ENCODE measurements at regions not wholly inside any gene's neighbourhood (a gene's known extent, or its start where the extent isn't known, plus 50 kb on each side); places are given as distances from the start of the nearest gene placed in this dataset.

DNA sequence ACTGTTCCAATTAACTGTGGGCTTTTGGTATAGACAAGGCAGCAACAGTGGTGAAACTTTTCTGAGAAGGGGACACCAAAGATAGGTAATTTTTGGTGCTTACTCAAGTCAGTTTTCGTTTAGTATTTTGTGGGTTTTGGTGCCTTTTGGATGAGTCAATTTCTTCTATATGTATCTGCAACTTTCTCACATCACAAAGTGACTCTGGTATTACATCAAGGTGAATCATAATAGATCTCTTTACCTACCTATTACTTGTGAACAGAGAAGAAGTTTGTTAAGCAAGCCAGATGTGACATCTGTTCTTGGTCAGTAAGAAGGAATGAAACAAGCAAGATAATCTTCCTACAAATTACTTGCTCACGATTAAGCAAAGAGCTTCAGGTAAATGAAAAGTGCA lies 732.4 kb upstream of the DPPA4 start:
- Mint-ChIP-seq H3K27me3 (ENCODE audit: insufficient read depth) (no peaks in the 10 kb centered on the region), H3K36me3 (ENCODE audit: low read depth) (no peaks in the 10 kb centered on the region), H3K4me1 (no peaks in the 10 kb centered on the region), H3K27ac (no peak overlapping the region), H3K4me3 (no peak overlapping the region), H3K9me3 (peaks cover 20% of the 10 kb centered on the region)
- H3K9ac ChIP-seq (ENCODE audit: extremely low read depth, low read length, poor library complexity, severe bottlenecking): no peak overlapping the region
- DNase-seq: no peak
- H3K27ac ChIP-seq (ENCODE audit: low read depth, low read length): no peak overlapping the region
- no peaks in the 10 kb centered on the region for H3K36me3 ChIP-seq (ENCODE audit: control insufficient read depth, insufficient read depth, low read length)
- peaks cover 11% of the 10 kb centered on the region for H3K9me3 ChIP-seq (ENCODE audit: control insufficient read depth, low read length)
- H3K4me1 ChIP-seq (ENCODE audit: control insufficient read depth, insufficient read depth, low read length): no peaks in the 10 kb centered on the region
- 73 to 100% methylated on average over 1 to 2 of the region's 2 CpGs for WGBS, 2 experiments (ENCODE audit: insufficient coverage in 1 of 2, insufficient read length in 1 of 2)
- no peak for TF ChIP-seq CTCF (conservative IDR thresholded peaks at IDR 0.05)
- H3K4me3 ChIP-seq (ENCODE audit: low read length): no peak overlapping the region
- no peaks in the 10 kb centered on the region for H3K27me3 ChIP-seq (ENCODE audit: control insufficient read depth, insufficient read depth, low read length, poor library complexity, severe bottlenecking)

DNA sequence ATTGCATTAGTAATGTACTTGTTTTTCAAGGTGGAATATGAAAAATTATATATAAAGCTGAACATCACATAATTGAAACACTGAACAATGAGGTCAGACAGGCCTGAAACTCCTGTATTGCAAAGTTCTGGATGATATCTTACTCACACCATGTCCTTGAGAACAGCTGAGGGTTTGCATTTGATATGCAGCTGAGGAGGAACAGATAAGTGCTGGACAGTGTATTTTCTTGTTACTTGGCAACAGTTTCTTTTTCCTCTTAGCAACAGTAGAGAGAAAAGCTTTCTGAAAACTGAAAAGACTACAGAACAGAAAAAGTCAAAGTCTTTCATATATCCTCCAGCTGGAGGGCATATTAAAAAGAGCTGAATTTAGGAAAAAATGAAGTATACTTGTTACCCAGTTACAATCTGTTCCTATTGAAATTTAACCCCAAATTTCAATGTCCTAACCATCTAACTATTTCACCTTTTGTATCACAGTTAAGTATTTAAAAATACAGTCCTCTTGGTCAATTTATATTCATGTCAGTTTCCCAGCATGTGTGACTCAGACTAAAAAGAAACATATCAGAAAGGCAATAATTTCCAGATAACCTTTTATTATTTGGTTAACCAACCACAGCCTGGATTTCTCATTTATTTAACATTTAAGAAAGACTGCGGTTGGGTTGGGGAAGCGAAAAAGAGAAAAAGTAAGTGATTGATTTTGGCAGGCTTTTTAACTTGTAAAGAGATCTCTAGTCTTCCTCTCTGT lies 733.0 kb upstream of the DPPA4 start:
- Mint-ChIP-seq H3K4me1 (no peaks in the 10 kb centered on the region), H3K4me3 (no peak overlapping the region), H3K9me3 (peaks cover 20% of the 10 kb centered on the region), H3K27ac (no peak overlapping the region), H3K36me3 (ENCODE audit: low read depth) (no peaks in the 10 kb centered on the region), H3K27me3 (ENCODE audit: insufficient read depth) (no peaks in the 10 kb centered on the region)
- no peak overlapping the region for H3K27ac ChIP-seq (ENCODE audit: low read depth, low read length)
- H3K4me3 ChIP-seq (ENCODE audit: low read length): no peak overlapping the region
- no peak for DNase-seq
- H3K4me1 ChIP-seq (ENCODE audit: control insufficient read depth, insufficient read depth, low read length): no peaks in the 10 kb centered on the region
- WGBS, 2 experiments (ENCODE audit: insufficient coverage in 1 of 2, insufficient read length in 1 of 2): 80 to 95% methylated on average over 1 to 2 of the region's 2 CpGs
- H3K9ac ChIP-seq (ENCODE audit: extremely low read depth, low read length, poor library complexity, severe bottlenecking): no peak overlapping the region
- no peaks in the 10 kb centered on the region for H3K36me3 ChIP-seq (ENCODE audit: control insufficient read depth, insufficient read depth, low read length)
- H3K27me3 ChIP-seq (ENCODE audit: control insufficient read depth, insufficient read depth, low read length, poor library complexity, severe bottlenecking): no peaks in the 10 kb centered on the region
- TF ChIP-seq CTCF (conservative IDR thresholded peaks at IDR 0.05): no peak
- peaks cover 11% of the 10 kb centered on the region for H3K9me3 ChIP-seq (ENCODE audit: control insufficient read depth, low read length)

DNA sequence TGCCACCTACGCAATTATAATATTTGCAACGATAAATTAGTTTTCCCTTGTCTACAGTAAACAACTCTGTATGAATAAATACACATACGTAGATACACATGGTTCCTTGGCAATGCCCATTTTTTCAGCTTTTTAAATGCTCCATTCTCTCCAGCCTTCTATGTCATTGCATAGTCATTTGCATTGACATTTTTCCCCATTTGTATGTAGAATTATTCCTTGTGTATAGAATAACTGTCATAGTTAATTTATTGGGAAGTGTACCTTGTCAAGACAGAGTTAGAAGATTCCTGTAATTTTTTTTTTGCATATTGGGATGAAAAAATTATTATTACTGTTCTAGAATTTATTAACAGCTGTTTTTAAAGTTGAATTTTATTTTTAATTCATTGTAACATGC lies 736.7 kb upstream of the DPPA4 start:
- Histone ChIP-seq H3K4me3 (ENCODE audit: low read length) (no peak overlapping the region), H3K27ac (ENCODE audit: low read depth, low read length) (no peak overlapping the region), H3K4me1 (ENCODE audit: control insufficient read depth, insufficient read depth, low read length) (no peaks in the 10 kb centered on the region), H3K9me3 (ENCODE audit: control insufficient read depth, low read length) (peaks cover 11% of the 10 kb centered on the region), H3K36me3 (ENCODE audit: control insufficient read depth, insufficient read depth, low read length) (no peaks in the 10 kb centered on the region), H3K27me3 (ENCODE audit: control insufficient read depth, insufficient read depth, low read length, poor library complexity, severe bottlenecking) (no peaks in the 10 kb centered on the region), H3K9ac (ENCODE audit: extremely low read depth, low read length, poor library complexity, severe bottlenecking) (no peak overlapping the region)
- TF ChIP-seq CTCF (conservative IDR thresholded peaks at IDR 0.05): no peak
- DNase-seq: no peak
- Mint-ChIP-seq H3K9me3 (peaks cover 20% of the 10 kb centered on the region), H3K27ac (no peak overlapping the region), H3K27me3 (ENCODE audit: insufficient read depth) (no peaks in the 10 kb centered on the region), H3K4me3 (no peak overlapping the region), H3K4me1 (no peaks in the 10 kb centered on the region), H3K36me3 (ENCODE audit: low read depth) (no peaks in the 10 kb centered on the region)
- WGBS, 2 experiments (ENCODE audit: insufficient coverage in 1 of 2, insufficient read length in 1 of 2): 88 to 94% methylated on average over 2 to 3 of the region's 3 CpGs

All from endodermal cell (in vitro differentiated cells).